ENCODE measurements at regions not wholly inside any gene's neighbourhood (a gene's known extent, or its start where the extent isn't known, plus 50 kb on each side); places are given as distances from the start of the nearest gene placed in this dataset.

DNA sequence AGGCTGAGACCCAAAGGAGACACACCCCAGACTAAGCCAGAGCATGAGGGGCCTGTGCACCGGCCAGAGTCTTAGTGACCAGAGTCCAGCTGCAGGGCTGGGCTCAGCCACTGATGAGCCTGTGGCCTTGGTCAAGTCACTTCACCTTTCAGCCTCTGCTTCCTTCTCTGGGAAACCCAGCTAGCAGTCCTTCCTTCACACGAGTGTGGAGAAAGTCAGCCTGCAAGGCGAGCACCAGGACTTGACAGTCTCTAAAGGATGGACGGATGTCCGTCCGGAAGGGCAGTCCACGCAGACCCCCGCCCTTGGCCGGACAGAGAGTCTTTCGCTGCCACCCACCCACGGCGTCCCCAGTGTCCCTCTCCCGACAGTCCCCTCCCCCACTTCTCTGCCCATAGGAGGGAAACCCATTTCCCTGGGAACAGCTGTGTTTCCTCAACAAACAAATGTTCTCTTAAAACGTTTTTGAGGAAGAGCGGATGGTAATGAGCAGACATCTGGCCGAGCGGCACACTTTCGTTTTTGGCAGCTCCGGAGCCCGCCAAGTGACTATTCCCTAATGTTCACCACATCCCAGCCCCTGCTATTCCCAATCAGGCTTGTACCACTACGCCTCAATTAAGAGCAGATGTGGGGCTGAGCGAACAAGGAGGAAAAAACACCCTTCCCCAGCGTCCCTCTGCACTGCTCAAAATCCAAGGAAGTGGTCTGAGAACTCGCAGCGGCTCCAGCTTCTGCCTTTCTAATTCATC, 129.1 kb upstream of the SMAD3 start:
- H3K79me1 ChIP-seq (ENCODE audit: low read depth, low read length): no peaks in the 10 kb centered on the region
- peaks cover 2 to 18% of the 10 kb centered on the region in 2 donors for H3K9me3 ChIP-seq (replicated peaks in 1 of 2; ENCODE audit: control insufficient read depth in 2 of 2, insufficient read depth in 1 of 2, low read depth in 1 of 2, low read length in 2 of 2)
- H3K27ac ChIP-seq (replicated peaks; ENCODE audit: low read length): no peak overlapping the region
- H4K91ac ChIP-seq (ENCODE audit: low read depth, low read length, poor library complexity): no peak overlapping the region
- no peak overlapping the region for H2BK120ac ChIP-seq (ENCODE audit: low read depth, low read length)
- H4K8ac ChIP-seq (ENCODE audit: low read depth, low read length): no peak overlapping the region
- no peak for DNase-seq (ENCODE audit: low spot score)
- no peak overlapping the region for H2BK5ac ChIP-seq (ENCODE audit: low read length)
- H3K4me1 ChIP-seq (ENCODE audit: control insufficient read depth in 2 of 2, insufficient read depth in 1 of 2, low read depth in 1 of 2, low read length in 2 of 2): peaks cover 8 to 13% of the 10 kb centered on the region in 2 donors
- no peak overlapping the region for H3K4me2 ChIP-seq (ENCODE audit: insufficient read depth, low read length, poor library complexity, severe bottlenecking)
- no peak overlapping the region for H2AK5ac ChIP-seq (ENCODE audit: low read depth, low read length)
- no CpG with 5 or more reads among the region's 25 CpGs for WGBS, 2 donors (ENCODE audit: extremely low coverage in 2 of 2, insufficient read length in 2 of 2, insufficient replicate concordance in 1 of 2)
- no peak overlapping the region for H2AFZ ChIP-seq (ENCODE audit: low read length)
- H3K18ac ChIP-seq (ENCODE audit: low read length): peak overlapping the region; percentile 69
- peaks cover 0 to 3% of the 10 kb centered on the region in 2 donors for H3K36me3 ChIP-seq (replicated peaks in 1 of 2; ENCODE audit: control insufficient read depth in 2 of 2, insufficient read depth in 2 of 2, low read length in 2 of 2)
- H3K4me3 ChIP-seq (ENCODE audit: low read length in 2 of 2): no peak overlapping the region
- H3K23ac ChIP-seq (ENCODE audit: low read depth, low read length, poor library complexity): no peak overlapping the region
- no peak overlapping the region for H3K14ac ChIP-seq (ENCODE audit: low read length)
- no peak overlapping the region for H3K9ac ChIP-seq (ENCODE audit: low read depth, low read length, poor library complexity)
- no peak overlapping the region for H2BK12ac ChIP-seq (ENCODE audit: low read length)
- H2BK15ac ChIP-seq (ENCODE audit: low read length): no peak overlapping the region
- no peak overlapping the region for H3K4ac ChIP-seq (ENCODE audit: low read length)
- H3K27me3 ChIP-seq (ENCODE audit: control insufficient read depth in 3 of 3, insufficient read depth in 3 of 3, low read depth in 1 of 3, low read length in 3 of 3): peaks cover 0 to 6% (median 2%) of the 10 kb centered on the region in 3 experiments

DNA sequence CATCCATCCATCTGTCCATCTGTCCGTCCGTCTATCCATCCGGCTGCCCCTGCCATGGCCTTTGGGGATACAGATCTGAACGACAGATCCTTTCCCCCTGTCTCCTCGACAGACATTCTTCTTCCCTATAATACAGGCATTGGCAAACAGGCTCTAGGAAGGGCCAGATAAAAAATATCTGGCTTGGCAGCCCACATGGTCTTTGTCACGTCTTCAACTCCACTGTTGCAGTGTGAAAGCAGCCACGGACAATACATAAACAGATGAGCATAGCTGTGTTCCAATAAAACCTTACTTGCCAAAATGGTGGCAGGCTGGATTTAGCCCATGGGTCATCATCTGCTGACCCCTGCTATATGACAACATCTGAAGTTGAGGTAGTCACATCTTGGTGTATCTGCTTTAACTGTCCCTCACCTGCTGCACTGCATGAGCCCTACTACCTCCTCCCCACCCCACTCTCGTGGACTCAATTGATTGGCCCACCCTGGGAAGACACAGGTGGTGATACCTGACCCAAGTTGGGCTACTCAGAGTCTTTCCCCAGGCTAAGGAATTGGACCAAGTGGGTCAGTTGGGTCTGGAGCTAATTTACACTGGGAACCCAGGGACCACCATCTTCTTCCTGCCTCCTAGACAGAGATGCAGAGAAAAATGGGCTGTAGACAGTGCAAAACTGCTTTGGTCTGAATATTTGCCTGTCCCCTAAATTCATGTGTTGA, 128.4 kb upstream of the SMAD3 start:
- H2BK120ac ChIP-seq (ENCODE audit: low read depth, low read length): no peak overlapping the region
- peaks cover 5 to 8% of the 10 kb centered on the region in 2 donors for H3K4me1 ChIP-seq (ENCODE audit: control insufficient read depth in 2 of 2, insufficient read depth in 1 of 2, low read depth in 1 of 2, low read length in 2 of 2)
- H3K4me3 ChIP-seq (ENCODE audit: low read length in 2 of 2): no peak overlapping the region
- H3K23ac ChIP-seq (ENCODE audit: low read depth, low read length, poor library complexity): no peak overlapping the region
- no peak overlapping the region for H4K91ac ChIP-seq (ENCODE audit: low read depth, low read length, poor library complexity)
- H3K27ac ChIP-seq (replicated peaks; ENCODE audit: low read length): no peak overlapping the region
- H3K36me3 ChIP-seq (replicated peaks in 1 of 2; ENCODE audit: control insufficient read depth in 2 of 2, insufficient read depth in 2 of 2, low read length in 2 of 2): peaks cover 0 to 3% of the 10 kb centered on the region in 2 donors
- no peak overlapping the region for H3K4ac ChIP-seq (ENCODE audit: low read length)
- no CpG with 5 or more reads among the region's 8 CpGs for WGBS, 2 donors (ENCODE audit: extremely low coverage in 2 of 2, insufficient read length in 2 of 2, insufficient replicate concordance in 1 of 2)
- no peak overlapping the region for H2BK5ac ChIP-seq (ENCODE audit: low read length)
- H2BK15ac ChIP-seq (ENCODE audit: low read length): no peak overlapping the region
- H3K9ac ChIP-seq (ENCODE audit: low read depth, low read length, poor library complexity): no peak overlapping the region
- H2AFZ ChIP-seq (ENCODE audit: low read length): no peak overlapping the region
- peaks cover 2 to 18% of the 10 kb centered on the region in 2 donors for H3K9me3 ChIP-seq (replicated peaks in 1 of 2; ENCODE audit: control insufficient read depth in 2 of 2, insufficient read depth in 1 of 2, low read depth in 1 of 2, low read length in 2 of 2)
- H3K4me2 ChIP-seq (ENCODE audit: insufficient read depth, low read length, poor library complexity, severe bottlenecking): no peak overlapping the region
- H4K8ac ChIP-seq (ENCODE audit: low read depth, low read length): no peak overlapping the region
- no peak overlapping the region for H3K14ac ChIP-seq (ENCODE audit: low read length)
- no peak overlapping the region for H2BK12ac ChIP-seq (ENCODE audit: low read length)
- DNase-seq (ENCODE audit: low spot score): no peak
- peak overlapping the region; percentile 11 for H3K18ac ChIP-seq (ENCODE audit: low read length)
- no peak overlapping the region for H2AK5ac ChIP-seq (ENCODE audit: low read depth, low read length)
- no peaks in the 10 kb centered on the region for H3K79me1 ChIP-seq (ENCODE audit: low read depth, low read length)
- H3K27me3 ChIP-seq (ENCODE audit: control insufficient read depth in 3 of 3, insufficient read depth in 3 of 3, low read depth in 1 of 3, low read length in 3 of 3): peaks cover 0 to 9% (median 2%) of the 10 kb centered on the region in 3 experiments

DNA sequence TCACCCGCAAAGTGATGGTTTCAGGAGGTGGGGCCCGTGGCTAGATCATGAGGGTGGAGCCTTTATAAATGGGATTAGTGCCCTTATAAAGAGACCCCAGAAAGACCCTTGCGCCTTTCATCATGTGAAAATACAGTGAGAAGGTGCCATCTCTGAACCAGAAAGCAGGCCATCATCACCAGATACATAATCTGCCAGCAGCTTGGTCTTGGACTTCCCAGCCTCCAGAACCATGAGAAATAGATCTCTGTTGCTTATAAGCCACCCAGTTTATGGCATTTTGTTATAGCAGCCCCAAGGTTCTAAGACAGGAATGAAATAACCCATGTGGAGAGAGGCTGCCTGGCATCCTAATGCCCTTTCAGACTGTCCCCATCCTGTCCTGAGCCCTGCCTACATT, 127.8 kb upstream of the SMAD3 start:
- Histone ChIP-seq H4K8ac (ENCODE audit: low read depth, low read length) (no peak overlapping the region), H3K14ac (ENCODE audit: low read length) (no peak overlapping the region), H2BK5ac (ENCODE audit: low read length) (no peak overlapping the region), H3K4me3 (ENCODE audit: low read length in 2 of 2) (no peak overlapping the region), H3K18ac (ENCODE audit: low read length) (no peak overlapping the region), H3K36me3 (replicated peaks in 1 of 2; ENCODE audit: control insufficient read depth in 2 of 2, insufficient read depth in 2 of 2, low read length in 2 of 2) (peaks cover 0 to under 1% of the 10 kb centered on the region in 2 donors), H3K23ac (ENCODE audit: low read depth, low read length, poor library complexity) (no peak overlapping the region), H3K79me1 (ENCODE audit: low read depth, low read length) (no peaks in the 10 kb centered on the region), H2BK15ac (ENCODE audit: low read length) (no peak overlapping the region), H3K9ac (ENCODE audit: low read depth, low read length, poor library complexity) (no peak overlapping the region), H3K4ac (ENCODE audit: low read length) (no peak overlapping the region), H3K27me3 (ENCODE audit: control insufficient read depth in 3 of 3, insufficient read depth in 3 of 3, low read depth in 1 of 3, low read length in 3 of 3) (peaks cover 0 to 9% (median 1%) of the 10 kb centered on the region in 3 experiments), H2AK5ac (ENCODE audit: low read depth, low read length) (no peak overlapping the region), H2BK120ac (ENCODE audit: low read depth, low read length) (no peak overlapping the region), H3K9me3 (replicated peaks in 1 of 2; ENCODE audit: control insufficient read depth in 2 of 2, insufficient read depth in 1 of 2, low read depth in 1 of 2, low read length in 2 of 2) (peaks cover 2 to 16% of the 10 kb centered on the region in 2 donors), H2BK12ac (ENCODE audit: low read length) (no peak overlapping the region), H3K4me2 (ENCODE audit: insufficient read depth, low read length, poor library complexity, severe bottlenecking) (no peak overlapping the region), H4K91ac (ENCODE audit: low read depth, low read length, poor library complexity) (no peak overlapping the region), H2AFZ (ENCODE audit: low read length) (no peak overlapping the region), H3K4me1 (ENCODE audit: control insufficient read depth in 2 of 2, insufficient read depth in 1 of 2, low read depth in 1 of 2, low read length in 2 of 2) (peaks cover under 1 to 3% of the 10 kb centered on the region in 2 donors), H3K27ac (replicated peaks; ENCODE audit: low read length) (no peak overlapping the region)
- no peak for DNase-seq (ENCODE audit: low spot score)
- no CpG with 5 or more reads among the region's 3 CpGs for WGBS, 2 donors (ENCODE audit: extremely low coverage in 2 of 2, insufficient read length in 2 of 2, insufficient replicate concordance in 1 of 2)
